HepG2 (cell line): ENCODE measurements at regions not wholly inside any gene's neighbourhood (a gene's known extent, or its start where the extent isn't known, plus 50 kb on each side); places are given as distances from the start of the nearest gene placed in this dataset.

Source experiments
- ATAC-seq: fragments of 200-7000 bp; cut with Tn5 transposase; 3 replicates; pipeline ENCODE4 v1.9.1; 2020; ENCODE audit warnings: mild to moderate bottlenecking, moderate library complexity
- BruUV-seq: library from RNA; stranded (reverse); fragments of 400-500 nt; replicated peaks from 2 replicates; lab custom pipeline; 2021; lab: Mats Ljungman, UMichigan
- CTCF ChIA-PET: fragments of 300-600 bp; formaldehyde crosslinking; extraction: SDS; loops from one replicate; lab custom pipeline; 2021; ENCODE audit warnings: low total read pairs, inconsistent platforms, low intra/inter-chr PET ratio; lab: Yijun Ruan, JAX
- POLR2A ChIA-PET: fragments of 350-600 bp; sonication (Branson Sonifier 250); formaldehyde crosslinking; loops from one replicate; lab custom pipeline; 2020; ENCODE audit warnings: antibody characterized with exemption, inconsistent platforms; lab: Yijun Ruan, JAX
- DNase-seq: peaks from one replicate; pipeline ENCODE4 v3.0.0-alpha.2; 2015; ENCODE audit warnings: low spot score
- FAIRE-seq: peaks from 3 replicates; lab custom pipeline; 2011; peaks lifted over from hg19 to GRCh38; lab: Jason Lieb, UNC
- H2AFZ ChIP-seq: one replicate; pipeline ENCODE4 v1.6.1; 2011; ENCODE audit warnings: low read length, inconsistent platforms
- H3K27ac ChIP-seq: fragments of 300-600 bp; 3 replicates; pipeline ENCODE4 v1.8.0; 2011; ENCODE audit warnings: mixed run types, mild to moderate bottlenecking, mixed read lengths, low read length, inconsistent platforms; ENCODE audit not compliant: insufficient read depth; ENCODE audit errors: extremely low read length
- H3K27me3 ChIP-seq, 2 experiments: fragments of 200-600 bp in 1 of 2; 2 replicates in 1 of 2; 3 replicates in 1 of 2; pipeline versions ENCODE4 v1.6.0 to v1.8.0; 2011; ENCODE audit warnings: low read length in 2 of 2, mild to moderate bottlenecking in 2 of 2, moderate library complexity in 2 of 2, inconsistent platforms in 1 of 2; ENCODE audit not compliant: insufficient read depth in 2 of 2, control insufficient read depth in 1 of 2
- H3K36me3 ChIP-seq, 2 experiments: fragments of 200-600 bp in 1 of 2; replicated peaks in 1 of 2; 2 replicates in 1 of 2; 3 replicates in 1 of 2; pipeline versions ENCODE4 v1.5.1 to v1.8.0; 2011; ENCODE audit warnings: low read length in 2 of 2, inconsistent platforms in 1 of 2; ENCODE audit not compliant: insufficient read depth in 2 of 2, control insufficient read depth in 1 of 2
- H3K4me1 ChIP-seq: 2 replicates; pipeline ENCODE4 v1.5.1; 2012; ENCODE audit warnings: low read length, inconsistent platforms; ENCODE audit not compliant: insufficient read depth
- H3K4me2 ChIP-seq: 2 replicates; pipeline ENCODE4 v1.6.0; 2011; ENCODE audit warnings: low read depth, low read length, inconsistent platforms
- H3K4me3 ChIP-seq, 3 experiments: fragments of 200-600 bp in 1 of 3; sonication (generic), shearing (Covaris generic) in 1 of 3; replicated peaks in 1 of 3; 2 replicates each; pipeline ENCODE4 v1.5.1; 2011 to 2016; ENCODE audit warnings: low read length in 3 of 3, inconsistent platforms in 2 of 3, low read depth in 2 of 3, mild to moderate bottlenecking in 2 of 3, control low read depth in 1 of 3, mixed read lengths in 1 of 3; ENCODE audit not compliant: insufficient read depth in 1 of 3
- H3K79me2 ChIP-seq: one replicate; pipeline ENCODE4 v1.6.1; 2011; ENCODE audit warnings: low read length, inconsistent platforms; ENCODE audit not compliant: insufficient read depth
- H3K9ac ChIP-seq: 2 replicates; pipeline ENCODE4 v1.6.0; 2011; ENCODE audit warnings: mild to moderate bottlenecking, low read depth, low read length, inconsistent platforms; ENCODE audit not compliant: insufficient read depth
- H3K9me3 ChIP-seq: 2 replicates; pipeline ENCODE4 v1.5.1; 2012; ENCODE audit warnings: mild to moderate bottlenecking, low read length
- H4K20me1 ChIP-seq: 2 replicates; pipeline ENCODE4 v1.6.0; 2011; ENCODE audit warnings: inconsistent platforms, mild to moderate bottlenecking, low read length, moderate library complexity; ENCODE audit not compliant: insufficient read depth
- ERF ChIP-seq: IDR thresholded peaks from 2 replicates; pipeline ENCODE4 v1.6.1; 2018; ENCODE audit warnings: missing biosample characterization, missing genetic modification reagents
- KAT2B ChIP-seq: fragments of 150-350 bp; IDR thresholded peaks from 2 replicates; pipeline ENCODE4 v1.6.1; 2014; ENCODE audit warnings: low read depth, low read length, borderline replicate concordance
- KLF6 ChIP-seq: IDR thresholded peaks from 2 replicates; pipeline ENCODE4 v1.8.0; 2016; ENCODE audit warnings: missing biosample characterization, missing genetic modification reagents
- MIER3 ChIP-seq: IDR thresholded peaks from 2 replicates; pipeline ENCODE4 v1.6.1; 2016; ENCODE audit warnings: missing compliant biosample characterization, borderline replicate concordance
- MZF1 ChIP-seq: sonication (generic); formaldehyde crosslinking; IDR thresholded peaks from 2 replicates; pipeline ENCODE4 v1.8.1; 2023; ENCODE audit warnings: mild to moderate bottlenecking, missing genetic modification reagents, borderline replicate concordance
- PLRG1 ChIP-seq: fragments of 450-650 bp; conservative IDR thresholded peaks from 2 replicates; pipeline ENCODE4 v1.6.1; 2016
- RNF2 ChIP-seq: fragments of 450-650 bp; conservative IDR thresholded peaks from 2 replicates; pipeline ENCODE4 v1.6.1; 2016; ENCODE audit warnings: low read depth
- SAP130 ChIP-seq: IDR thresholded peaks from 2 replicates; pipeline ENCODE4 v1.6.1; 2016; ENCODE audit warnings: low read depth
- ZNF230 ChIP-seq: sonication (generic); formaldehyde crosslinking; IDR thresholded peaks from 2 replicates; pipeline ENCODE4 v1.4.0; 2020; ENCODE audit warnings: mild to moderate bottlenecking, missing genetic modification reagents
- ZNF354B ChIP-seq: sonication (generic); formaldehyde crosslinking; IDR thresholded peaks from 2 replicates; pipeline ENCODE4 v1.8.0; 2022; ENCODE audit warnings: mild to moderate bottlenecking, missing genetic modification reagents
- ZNF460 ChIP-seq: sonication (generic); formaldehyde crosslinking; IDR thresholded peaks from 2 replicates; pipeline ENCODE4 v1.5.1; 2020; ENCODE audit warnings: missing genetic modification reagents, mild to moderate bottlenecking, borderline replicate concordance
- ZNF737 ChIP-seq: sonication (generic); formaldehyde crosslinking; IDR thresholded peaks from 2 replicates; pipeline ENCODE4 v1.5.0; 2020; ENCODE audit warnings: missing genetic modification reagents, mild to moderate bottlenecking, borderline replicate concordance
- ZNF883 ChIP-seq: sonication (generic); formaldehyde crosslinking; IDR thresholded peaks from 2 replicates; pipeline ENCODE4 v1.5.1; 2020; ENCODE audit warnings: mild to moderate bottlenecking, missing genetic modification reagents; ENCODE audit errors: not compliant biosample characterization
- WGBS: methylation state at CpG from one replicate; pipeline ENCODE4 v1.1.6; 2017; ENCODE audit warnings: low lambda C conversion rate; 5-methylcytosine and 5-hydroxymethylcytosine counted together
- in situ Hi-C: cut with HindIII; loops from 2 replicates; pipeline ENCODE4 v1.10.0; 2017; ENCODE audit warnings: low pct_unique_long_range_greater_than_20kb; ENCODE audit not compliant: extremely low pct_ligation_motif_present
- intact Hi-C: fragments of 100-400 bp; cut with micrococcal nuclease; formaldehyde crosslinking; loops from one replicate; pipeline ENCODE4 v1.10.0; 2022; ENCODE audit not compliant: unreplicated experiment
- TF ChIP-seq, protein P1 (sequence below): sonication (generic); formaldehyde crosslinking; IDR thresholded peaks from 2 replicates; pipeline ENCODE4 v1.8.0; 2022; ENCODE audit warnings: mild to moderate bottlenecking, missing genetic modification reagents, moderate library complexity
- TF ChIP-seq, protein P2 (sequence below), 2 experiments: fragments of 450-650 bp in 1 of 2; sonication (generic) in 1 of 2; formaldehyde crosslinking in 1 of 2; IDR thresholded peaks; 2 replicates each; pipeline versions ENCODE4 v1.6.1 to v1.8.0; 2016 to 2022; ENCODE audit warnings: antibody characterized with exemption in 1 of 2, mild to moderate bottlenecking in 1 of 2, missing genetic modification reagents in 1 of 2

DNA sequence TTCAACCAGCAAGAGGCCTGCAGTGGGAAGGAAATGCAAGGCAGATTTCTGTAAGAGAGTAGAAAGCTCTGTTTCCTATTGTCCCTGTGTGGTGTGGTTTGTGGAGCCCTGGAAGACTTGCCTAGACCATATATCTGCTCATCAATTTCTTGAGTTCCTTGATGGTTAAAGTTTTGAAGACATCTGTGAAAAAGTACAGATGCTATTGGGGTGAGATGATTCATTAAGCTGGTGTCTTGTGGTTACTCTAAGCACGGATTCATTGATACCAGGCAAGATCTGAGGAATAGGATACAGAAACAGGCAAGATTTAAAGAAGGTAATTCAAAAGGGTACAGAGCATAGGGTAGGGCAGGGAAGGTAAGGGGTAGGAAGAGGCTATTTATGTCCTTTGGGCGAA is 275.8 kb upstream of the SESN3 start:
- TF ChIP-seq, protein P1, sequence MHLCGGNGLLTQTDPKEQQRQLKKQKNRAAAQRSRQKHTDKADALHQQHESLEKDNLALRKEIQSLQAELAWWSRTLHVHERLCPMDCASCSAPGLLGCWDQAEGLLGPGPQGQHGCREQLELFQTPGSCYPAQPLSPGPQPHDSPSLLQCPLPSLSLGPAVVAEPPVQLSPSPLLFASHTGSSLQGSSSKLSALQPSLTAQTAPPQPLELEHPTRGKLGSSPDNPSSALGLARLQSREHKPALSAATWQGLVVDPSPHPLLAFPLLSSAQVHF (CRISPR knock-in tag): no peak
- no peak for TF ChIP-seq ZNF883 (CRISPR knock-in tag)
- TF ChIP-seq ERF: no peak
- TF ChIP-seq, protein P2, sequence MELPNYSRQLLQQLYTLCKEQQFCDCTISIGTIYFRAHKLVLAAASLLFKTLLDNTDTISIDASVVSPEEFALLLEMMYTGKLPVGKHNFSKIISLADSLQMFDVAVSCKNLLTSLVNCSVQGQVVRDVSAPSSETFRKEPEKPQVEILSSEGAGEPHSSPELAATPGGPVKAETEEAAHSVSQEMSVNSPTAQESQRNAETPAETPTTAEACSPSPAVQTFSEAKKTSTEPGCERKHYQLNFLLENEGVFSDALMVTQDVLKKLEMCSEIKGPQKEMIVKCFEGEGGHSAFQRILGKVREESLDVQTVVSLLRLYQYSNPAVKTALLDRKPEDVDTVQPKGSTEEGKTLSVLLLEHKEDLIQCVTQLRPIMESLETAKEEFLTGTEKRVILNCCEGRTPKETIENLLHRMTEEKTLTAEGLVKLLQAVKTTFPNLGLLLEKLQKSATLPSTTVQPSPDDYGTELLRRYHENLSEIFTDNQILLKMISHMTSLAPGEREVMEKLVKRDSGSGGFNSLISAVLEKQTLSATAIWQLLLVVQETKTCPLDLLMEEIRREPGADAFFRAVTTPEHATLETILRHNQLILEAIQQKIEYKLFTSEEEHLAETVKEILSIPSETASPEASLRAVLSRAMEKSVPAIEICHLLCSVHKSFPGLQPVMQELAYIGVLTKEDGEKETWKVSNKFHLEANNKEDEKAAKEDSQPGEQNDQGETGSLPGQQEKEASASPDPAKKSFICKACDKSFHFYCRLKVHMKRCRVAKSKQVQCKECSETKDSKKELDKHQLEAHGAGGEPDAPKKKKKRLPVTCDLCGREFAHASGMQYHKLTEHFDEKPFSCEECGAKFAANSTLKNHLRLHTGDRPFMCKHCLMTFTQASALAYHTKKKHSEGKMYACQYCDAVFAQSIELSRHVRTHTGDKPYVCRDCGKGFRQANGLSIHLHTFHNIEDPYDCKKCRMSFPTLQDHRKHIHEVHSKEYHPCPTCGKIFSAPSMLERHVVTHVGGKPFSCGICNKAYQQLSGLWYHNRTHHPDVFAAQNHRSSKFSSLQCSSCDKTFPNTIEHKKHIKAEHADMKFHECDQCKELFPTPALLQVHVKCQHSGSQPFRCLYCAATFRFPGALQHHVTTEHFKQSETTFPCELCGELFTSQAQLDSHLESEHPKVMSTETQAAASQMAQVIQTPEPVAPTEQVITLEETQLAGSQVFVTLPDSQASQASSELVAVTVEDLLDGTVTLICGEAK (IDR thresholded peaks at IDR 0.05): no peak
- TF ChIP-seq, protein P2 (CRISPR knock-in tag; IDR thresholded peaks at IDR 0.05): no peak
- no peak for TF ChIP-seq SAP130 (CRISPR knock-in tag)
- no peak for TF ChIP-seq KAT2B
- no peak for TF ChIP-seq MZF1 (CRISPR knock-in tag)
- TF ChIP-seq RNF2: no peak
- no peak for TF ChIP-seq ZNF230
- TF ChIP-seq ZNF460 (CRISPR knock-in tag): no peak
- TF ChIP-seq ZNF354B: no peak
- TF ChIP-seq ZNF737 (CRISPR knock-in tag): no peak
- no peak for TF ChIP-seq MIER3 (CRISPR knock-in tag)
- TF ChIP-seq KLF6 (CRISPR knock-in tag): no peak
- TF ChIP-seq PLRG1: no peak
- Histone ChIP-seq H3K4me3 (no peak overlapping the region), H3K36me3 (no peaks in the 10 kb centered on the region), H3K4me1 (no peaks in the 10 kb centered on the region), H3K9me3 (no peaks in the 10 kb centered on the region), H3K79me2 (no peaks in the 10 kb centered on the region), H2AFZ (no peak overlapping the region), H4K20me1 (no peaks in the 10 kb centered on the region), H3K27ac (no peak overlapping the region), H3K4me2 (no peak overlapping the region), H3K27me3 (no peaks in the 10 kb centered on the region), H3K9ac (no peak overlapping the region)
- intact Hi-C loops (no loop called here), in situ Hi-C loops (no loop called here)
- WGBS: 5% methylated on average over 2 of the region's 2 CpGs
- ChIA-PET POLR2A (no interaction called here), CTCF (no interaction called here)
- FAIRE-seq (no peak), DNase-seq (no peak), ATAC-seq (no peak)
- BruUV-seq: no TSS peak
